ENCODE measurements at regions not wholly inside any gene's neighbourhood (a gene's known extent, or its start where the extent isn't known, plus 50 kb on each side); places are given as distances from the start of the nearest gene placed in this dataset.

- H3K4me3 ChIP-seq = no peak overlapping the region
- intact Hi-C loops (cut with DNase I) = loop anchor here in 1 of 4 donors (10.0 kb wide), 1 partner anchor 103 kb away; no protein-coding TSS in a partner anchor
- peaks cover 5% of the 10 kb centered on the region for H3K4me1 ChIP-seq (ENCODE audit: insufficient read depth)
- no peak for TF ChIP-seq POLR2A (IDR thresholded peaks at IDR 0.05)
- H3K27ac ChIP-seq = no peak overlapping the region
- WGBS, 3 donors = 77 to 81% (median 78%) methylated on average over 9 of the region's 9 CpGs
- H3K27me3 ChIP-seq = no peaks in the 10 kb centered on the region
- no peak for DNase-seq
- no peaks in the 10 kb centered on the region for H3K36me3 ChIP-seq
- no peaks in the 10 kb centered on the region for H3K9me3 ChIP-seq
Observed at GRCh38 chr9:107632216-107632615, 142.6 kb upstream of the KLF4 start.

- Histone ChIP-seq H3K27me3 (no peaks in the 10 kb centered on the region), H3K36me3 (no peaks in the 10 kb centered on the region), H3K27ac (no peak overlapping the region), H3K4me1 (ENCODE audit: insufficient read depth) (peaks cover 2% of the 10 kb centered on the region), H3K9me3 (no peaks in the 10 kb centered on the region), H3K4me3 (no peak overlapping the region)
- intact Hi-C loops (cut with DNase I) = loop anchor here in 1 of 4 donors (10.0 kb wide), 1 partner anchor 103 kb away; no protein-coding TSS in a partner anchor
- peak in 1 of 5 donors; percentile 48 for DNase-seq
- TF ChIP-seq CTCF (IDR thresholded peaks at IDR 0.05) (no peak), POLR2A (IDR thresholded peaks at IDR 0.05) (no peak), EP300 (IDR thresholded peaks at IDR 0.05) (no peak)
- WGBS, 3 donors = 40 to 44% (median 42%) methylated on average over 5 of the region's 5 CpGs
Observed at GRCh38 chr9:107631788-107632187, 142.2 kb upstream of the KLF4 start.

GRCh38 chr9:107630156-107630555, 140.6 kb upstream of the KLF4 start:
- intact Hi-C loops (cut with DNase I) = loop anchor here in 1 of 4 donors (10.0 kb wide), 1 partner anchor 105 kb away; no protein-coding TSS in a partner anchor
- Histone ChIP-seq H3K4me3 (no peak overlapping the region), H3K36me3 (no peaks in the 10 kb centered on the region), H3K4me1 (ENCODE audit: insufficient read depth) (peaks cover 1% of the 10 kb centered on the region), H3K27me3 (no peaks in the 10 kb centered on the region), H3K27ac (no peak overlapping the region), H3K9me3 (no peaks in the 10 kb centered on the region)
- no peak for DNase-seq
- WGBS, 3 donors = 96 to 97% (median 97%) methylated on average over 6 of the region's 6 CpGs
- TF ChIP-seq EP300 (IDR thresholded peaks at IDR 0.05) (no peak), CTCF (IDR thresholded peaks at IDR 0.05) (no peak), POLR2A (IDR thresholded peaks at IDR 0.05) (no peak)

GRCh38 chr9:107628444-107628843, 138.9 kb upstream of the KLF4 start:
- H3K9me3 ChIP-seq = no peaks in the 10 kb centered on the region
- DNase-seq = no peak
- intact Hi-C loops (cut with DNase I) = no loop called here
- H3K27me3 ChIP-seq = no peaks in the 10 kb centered on the region
- H3K36me3 ChIP-seq = no peaks in the 10 kb centered on the region
- peaks cover 1% of the 10 kb centered on the region for H3K4me1 ChIP-seq (ENCODE audit: insufficient read depth)
- TF ChIP-seq EP300 (IDR thresholded peaks at IDR 0.05) (no peak), POLR2A (IDR thresholded peaks at IDR 0.05) (no peak), CTCF (IDR thresholded peaks at IDR 0.05) (no peak)
- WGBS, 3 donors = 57 to 71% (median 65%) methylated on average over 11 of the region's 11 CpGs
- H3K27ac ChIP-seq = no peak overlapping the region
- no peak overlapping the region for H3K4me3 ChIP-seq

- WGBS, 3 donors = 77 to 80% (median 78%) methylated on average over 4 of the region's 4 CpGs
- H3K9me3 ChIP-seq = no peaks in the 10 kb centered on the region
- TF ChIP-seq EP300 (IDR thresholded peaks at IDR 0.05) (no peak), POLR2A (IDR thresholded peaks at IDR 0.05) (no peak), CTCF (IDR thresholded peaks at IDR 0.05) (no peak)
- DNase-seq = no peak
- no peaks in the 10 kb centered on the region for H3K27me3 ChIP-seq
- no peak overlapping the region for H3K4me3 ChIP-seq
- intact Hi-C loops (cut with DNase I) = no loop called here
- peaks cover 1% of the 10 kb centered on the region for H3K4me1 ChIP-seq (ENCODE audit: insufficient read depth)
- H3K36me3 ChIP-seq = no peaks in the 10 kb centered on the region
- no peak overlapping the region for H3K27ac ChIP-seq
Observed at GRCh38 chr9:107627781-107628180, 138.2 kb upstream of the KLF4 start.
